Adipocyte (in vitro differentiated cells): ENCODE measurements at regions not wholly inside any gene's neighbourhood (a gene's known extent, or its start where the extent isn't known, plus 50 kb on each side); places are given as distances from the start of the nearest gene placed in this dataset.

Experiments used
- DNase-seq: peaks from one replicate; pipeline ENCODE4 v3.0.0-alpha.2; 2015; ENCODE audit warnings: low read depth
- H3K27me3 ChIP-seq: replicated peaks from 2 replicates; pipeline ENCODE4 v1.7.0; 2013; ENCODE audit warnings: mild to moderate bottlenecking, low read length, moderate library complexity; ENCODE audit not compliant: control insufficient read depth, insufficient read depth
- H3K36me3 ChIP-seq: 2 replicates; pipeline ENCODE4 v1.7.0; 2013; ENCODE audit warnings: low read length, mild to moderate bottlenecking, moderate library complexity; ENCODE audit not compliant: control insufficient read depth, insufficient read depth, severe bottlenecking
- H3K4me1 ChIP-seq: 2 replicates; pipeline ENCODE4 v1.7.0; 2013; ENCODE audit warnings: mild to moderate bottlenecking, low read length, moderate library complexity; ENCODE audit not compliant: control insufficient read depth, insufficient read depth
- H3K4me3 ChIP-seq: 2 replicates; pipeline ENCODE4 v1.7.0; 2013; ENCODE audit warnings: mild to moderate bottlenecking, low read length, moderate library complexity
- H3K9ac ChIP-seq: 2 replicates; pipeline ENCODE4 v1.7.0; 2013; ENCODE audit warnings: mild to moderate bottlenecking, low read length, moderate library complexity
- H3K9me3 ChIP-seq: 2 replicates; pipeline ENCODE4 v1.7.0; 2013; ENCODE audit warnings: mild to moderate bottlenecking, low read length, moderate library complexity; ENCODE audit not compliant: control insufficient read depth

DNA sequence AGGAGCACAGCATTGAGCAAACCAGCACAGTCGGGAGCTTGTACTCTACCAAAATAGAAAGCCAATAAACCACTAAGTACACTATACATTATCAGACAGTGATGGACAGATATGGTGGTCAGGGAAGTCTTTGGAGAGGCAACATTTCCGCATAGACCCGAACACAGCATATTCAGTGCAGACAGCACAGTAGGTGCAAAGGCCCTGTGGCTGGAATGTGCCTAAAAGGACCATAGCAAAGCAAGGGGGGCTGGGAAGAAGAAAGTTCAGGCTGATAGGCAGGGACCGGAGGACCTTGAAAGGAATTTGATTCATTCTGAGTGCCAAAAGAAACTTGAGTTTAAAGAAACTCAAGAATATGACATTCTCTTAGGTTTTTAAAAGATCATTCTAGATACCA lies 92.0 kb upstream of the GALNT2 start:
- Histone ChIP-seq H3K4me3 (no peak overlapping the region), H3K9ac (no peak overlapping the region), H3K36me3 (no peaks in the 10 kb centered on the region)

DNA sequence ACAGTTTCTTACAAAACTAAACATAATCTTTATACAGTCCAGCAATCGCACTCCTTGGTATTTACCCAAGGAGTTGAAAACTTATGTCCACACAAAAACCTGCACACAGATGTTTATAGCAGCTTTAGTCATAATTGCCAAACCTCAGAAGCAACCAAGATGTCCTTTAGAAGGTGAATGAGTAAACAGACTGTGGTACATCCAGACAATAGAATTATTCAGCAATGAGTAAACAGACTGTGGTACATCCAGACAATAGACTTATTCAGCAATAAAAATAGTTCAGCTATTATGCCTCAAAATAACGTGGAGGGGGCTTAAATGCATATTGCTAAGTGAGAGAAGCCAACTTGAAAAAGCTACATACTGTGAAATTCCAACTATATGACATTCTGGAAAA lies 87.0 kb upstream of the GALNT2 start:
- DNase-seq, result no peak
- Histone ChIP-seq H3K9ac (no peak overlapping the region), H3K9me3 (peaks cover 28% of the 10 kb centered on the region), H3K36me3 (no peaks in the 10 kb centered on the region), H3K4me3 (no peak overlapping the region), H3K4me1 (no peaks in the 10 kb centered on the region), H3K27me3 (peaks cover 3% of the 10 kb centered on the region)

More for the DNA sequence above, 92.0 kb upstream of the GALNT2 start:
- H3K4me1 ChIP-seq, result no peaks in the 10 kb centered on the region
- DNase-seq, result no peak
- H3K27me3 ChIP-seq, result no peaks in the 10 kb centered on the region
- peaks cover 29% of the 10 kb centered on the region for H3K9me3 ChIP-seq

DNA sequence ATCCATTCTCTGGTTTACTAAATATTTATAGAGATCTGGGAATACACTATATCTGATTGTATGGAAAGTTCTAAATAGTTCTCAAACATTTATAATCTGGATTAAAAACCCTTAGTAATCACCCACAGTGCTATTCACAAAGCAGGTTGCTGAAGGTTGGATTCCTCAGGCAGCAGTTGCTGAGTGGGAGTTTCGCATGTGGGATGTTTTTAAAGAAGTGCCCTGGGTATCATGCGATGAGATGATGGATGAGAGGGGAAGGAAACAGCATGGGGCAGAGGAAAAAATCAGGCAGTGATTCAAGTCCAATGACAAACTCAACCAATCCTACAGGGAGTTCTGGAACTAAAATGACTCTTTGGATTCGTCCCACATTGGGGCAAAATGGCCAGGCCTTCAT lies 85.3 kb upstream of the GALNT2 start:
- Histone ChIP-seq H3K9me3 (peaks cover 11% of the 10 kb centered on the region), H3K4me1 (no peaks in the 10 kb centered on the region), H3K4me3 (no peak overlapping the region), H3K27me3 (peaks cover 3% of the 10 kb centered on the region), H3K36me3 (no peaks in the 10 kb centered on the region), H3K9ac (no peak overlapping the region)
- no peak for DNase-seq

- no peaks in the 10 kb centered on the region for H3K36me3 ChIP-seq
- no peak overlapping the region for H3K9ac ChIP-seq
- no peak for DNase-seq
- H3K9me3 ChIP-seq, result peaks cover 3% of the 10 kb centered on the region
- H3K4me3 ChIP-seq, result no peak overlapping the region
- H3K4me1 ChIP-seq, result no peaks in the 10 kb centered on the region
- H3K27me3 ChIP-seq, result peaks cover 3% of the 10 kb centered on the region
Measured at GRCh38 chr1:229984310-229984991, 82.6 kb upstream of the GALNT2 start.

DNA sequence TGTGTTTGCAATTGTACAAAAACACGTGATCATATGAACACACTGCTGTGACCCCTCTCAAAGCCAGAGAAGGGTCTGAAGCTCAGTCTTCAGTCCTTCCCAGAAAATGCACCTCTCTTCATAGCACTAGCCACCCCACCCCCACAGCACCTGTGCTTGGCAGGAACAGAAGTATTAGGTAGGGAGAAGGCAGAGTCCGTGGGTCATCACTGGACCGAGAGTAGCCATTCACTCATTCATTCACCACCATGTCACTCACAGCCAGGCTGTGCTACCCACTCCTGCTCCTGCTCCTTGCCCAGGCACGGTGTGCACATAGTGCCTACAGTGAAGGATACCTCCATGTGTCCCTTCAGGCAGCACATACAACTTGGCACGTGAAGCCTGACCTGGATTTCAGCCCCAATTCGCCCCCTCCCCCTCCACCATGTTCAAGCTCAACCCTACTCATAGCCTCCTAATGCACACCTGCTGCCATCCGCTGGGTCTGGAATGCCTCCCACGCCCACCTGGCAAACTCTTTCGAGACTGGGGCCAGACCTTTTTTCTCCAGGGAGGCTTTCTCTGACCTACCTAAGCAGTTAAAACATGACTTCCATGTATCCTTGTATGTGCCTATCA lies 81.9 kb upstream of the GALNT2 start:
- no peak for DNase-seq
- Histone ChIP-seq H3K4me1 (no peaks in the 10 kb centered on the region), H3K9ac (no peak overlapping the region), H3K9me3 (peaks cover 3% of the 10 kb centered on the region), H3K4me3 (no peak overlapping the region), H3K36me3 (no peaks in the 10 kb centered on the region), H3K27me3 (peaks cover 3% of the 10 kb centered on the region)

- no peaks in the 10 kb centered on the region for H3K9me3 ChIP-seq
- DNase-seq, result no peak
- H3K36me3 ChIP-seq, result no peaks in the 10 kb centered on the region
- H3K27me3 ChIP-seq, result peaks cover 3% of the 10 kb centered on the region
- H3K4me1 ChIP-seq, result no peaks in the 10 kb centered on the region
- H3K9ac ChIP-seq, result no peak overlapping the region
- H3K4me3 ChIP-seq, result no peak overlapping the region
Measured at GRCh38 chr1:229985613-229986010, 81.4 kb upstream of the GALNT2 start.

- Histone ChIP-seq H3K9me3 (no peaks in the 10 kb centered on the region), H3K27me3 (peaks cover 3% of the 10 kb centered on the region), H3K4me3 (no peak overlapping the region), H3K9ac (no peak overlapping the region), H3K4me1 (no peaks in the 10 kb centered on the region), H3K36me3 (no peaks in the 10 kb centered on the region)
- no peak for DNase-seq
Measured at GRCh38 chr1:229986737-229987337, 80.2 kb upstream of the GALNT2 start.

- Histone ChIP-seq H3K27me3 (peaks cover 3% of the 10 kb centered on the region), H3K9ac (no peak overlapping the region), H3K4me1 (no peaks in the 10 kb centered on the region), H3K4me3 (no peak overlapping the region), H3K36me3 (no peaks in the 10 kb centered on the region), H3K9me3 (no peaks in the 10 kb centered on the region)
- no peak for DNase-seq
Measured at GRCh38 chr1:229987953-229988352, 79.1 kb upstream of the GALNT2 start.

DNA sequence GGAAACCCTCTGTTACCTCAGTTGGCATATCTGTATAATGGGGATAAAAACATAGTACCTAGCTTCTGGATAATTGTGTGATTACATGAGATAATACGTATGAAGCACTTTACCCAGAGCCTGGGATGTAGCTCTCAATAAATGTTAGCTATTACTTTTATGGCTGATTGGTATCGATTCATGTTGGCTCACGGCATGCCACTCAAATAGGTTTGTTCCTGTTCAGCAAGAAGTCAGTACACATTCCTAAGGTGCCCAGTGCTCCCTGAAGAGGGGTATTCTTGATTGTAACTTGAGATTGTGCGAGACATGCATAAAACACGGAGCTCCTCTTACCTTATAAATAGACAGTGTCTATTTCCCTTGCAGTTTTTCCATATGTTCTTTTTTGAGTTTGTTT lies 78.5 kb upstream of the GALNT2 start:
- Histone ChIP-seq H3K9me3 (no peaks in the 10 kb centered on the region), H3K4me3 (no peak overlapping the region), H3K9ac (no peak overlapping the region), H3K36me3 (no peaks in the 10 kb centered on the region), H3K4me1 (no peaks in the 10 kb centered on the region), H3K27me3 (peaks cover 3% of the 10 kb centered on the region)
- DNase-seq, result no peak

- H3K4me1 ChIP-seq, result no peaks in the 10 kb centered on the region
- no peak for DNase-seq
- no peaks in the 10 kb centered on the region for H3K27me3 ChIP-seq
- no peaks in the 10 kb centered on the region for H3K36me3 ChIP-seq
- H3K9ac ChIP-seq, result no peak overlapping the region
- H3K9me3 ChIP-seq, result no peaks in the 10 kb centered on the region
- no peak overlapping the region for H3K4me3 ChIP-seq
Measured at GRCh38 chr1:229989591-229990248, 77.3 kb upstream of the GALNT2 start.

GRCh38 chr1:229990326-229990725 lies 76.7 kb upstream of the GALNT2 start:
- Histone ChIP-seq H3K4me1 (no peaks in the 10 kb centered on the region), H3K27me3 (no peaks in the 10 kb centered on the region), H3K36me3 (no peaks in the 10 kb centered on the region), H3K9me3 (no peaks in the 10 kb centered on the region), H3K9ac (no peak overlapping the region), H3K4me3 (no peak overlapping the region)
- no peak for DNase-seq
